NCI-H128 (cell line): ENCODE measurements at regions not wholly inside any gene's neighbourhood (a gene's known extent, or its start where the extent isn't known, plus 50 kb on each side); places are given as distances from the start of the nearest gene placed in this dataset.

ENCODE experiments used
- DNase-seq: peaks from one replicate; lab custom pipeline; 2025; ENCODE audit not compliant: unreplicated experiment; lab: John Stamatoyannopoulos, UW

DNA sequence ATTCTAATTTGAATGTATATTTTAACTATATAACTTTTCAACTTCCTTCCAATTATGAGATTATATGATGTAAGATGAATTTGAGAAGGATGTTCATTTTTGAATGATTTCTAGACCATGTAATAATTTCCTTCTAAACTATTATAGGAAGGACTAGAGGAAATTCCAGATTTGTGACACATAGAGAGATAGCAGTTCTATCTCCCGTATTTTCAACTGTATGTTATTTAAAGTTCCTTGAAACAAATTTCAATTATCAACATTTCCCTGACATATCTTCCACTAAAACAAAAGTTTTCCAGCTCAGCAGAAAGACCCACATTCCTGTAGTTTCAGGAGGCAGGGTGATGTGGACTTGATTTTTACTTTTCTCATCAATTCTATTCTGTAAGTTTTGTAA is 396.7 kb upstream of the C1orf87 start:
- DNase-seq, result no peak

- DNase-seq, result no peak
Measured at GRCh38 chr1:60463786-60464185, 390.2 kb upstream of the C1orf87 start.

- no peak for DNase-seq
Measured at GRCh38 chr1:60463146-60463545, 389.6 kb upstream of the C1orf87 start.

DNA sequence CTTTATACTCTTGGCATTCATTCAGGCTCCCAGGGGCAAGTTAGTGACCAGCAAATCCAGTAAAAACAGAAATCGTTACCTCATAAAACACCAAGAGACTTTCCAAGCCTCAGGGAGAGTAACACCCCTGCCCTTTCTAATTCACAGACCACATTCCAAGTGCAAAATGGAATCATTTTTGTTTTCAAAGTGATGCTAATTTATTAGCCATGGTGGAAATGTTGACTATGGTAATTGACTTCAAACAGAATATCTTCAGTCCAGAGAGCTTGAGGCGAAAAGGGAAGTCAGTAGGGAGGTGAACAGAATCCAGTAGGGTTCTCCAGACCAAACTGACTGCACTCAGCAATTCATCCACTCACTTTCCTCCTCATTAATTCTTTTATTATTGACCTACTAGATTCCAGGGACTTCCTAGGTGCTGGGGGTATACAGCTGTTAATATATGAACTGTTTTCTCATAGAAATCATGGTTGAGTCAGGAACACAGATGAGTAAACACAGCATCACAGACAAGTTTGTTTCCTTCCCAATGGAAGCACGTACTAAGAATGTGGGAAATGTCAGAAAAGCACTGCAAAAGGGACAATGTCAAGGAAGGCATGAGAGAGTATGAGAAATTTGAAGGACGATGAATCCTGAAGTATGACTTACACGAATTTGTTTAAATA is 388.5 kb upstream of the C1orf87 start:
- DNase-seq, result no peak

DNA sequence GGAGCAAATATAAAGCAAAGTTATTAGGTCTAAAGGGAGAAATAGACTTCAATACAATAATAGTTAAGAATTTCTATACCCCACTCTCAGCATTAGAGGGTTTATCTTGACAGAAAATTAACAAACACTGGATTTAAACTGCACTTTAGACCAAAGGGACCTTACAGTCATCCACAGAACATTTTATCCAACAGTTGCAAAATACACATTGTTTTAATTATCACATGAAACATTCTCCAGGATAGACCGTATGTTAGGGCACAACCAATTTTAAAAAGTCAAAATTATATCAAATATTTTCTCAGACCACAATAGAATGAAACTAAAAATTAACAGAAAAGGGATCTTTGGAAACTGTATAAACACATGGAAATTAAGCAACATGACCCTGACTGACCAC is 384.5 kb upstream of the C1orf87 start:
- no peak for DNase-seq

DNA sequence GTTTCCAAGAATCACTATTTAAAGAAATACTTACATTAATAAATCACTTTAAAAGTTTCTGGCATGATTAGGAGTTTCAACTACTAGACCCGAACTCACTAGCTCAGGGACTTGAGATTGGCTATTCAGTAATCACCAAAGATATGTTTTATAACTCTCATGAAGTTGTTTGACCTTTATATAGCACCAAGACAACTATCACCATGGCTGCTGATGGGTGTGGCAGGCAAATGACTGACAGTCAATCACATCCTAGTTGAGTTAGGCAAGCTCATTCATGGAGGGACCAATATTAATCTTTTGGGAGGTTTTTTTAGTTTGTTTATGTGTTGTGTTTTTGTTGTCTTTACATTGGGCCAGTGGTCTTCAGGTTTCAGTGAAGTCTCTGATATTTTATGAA is 376.3 kb upstream of the C1orf87 start:
- no peak for DNase-seq

GRCh38 chr1:60448850-60449249 is 375.3 kb upstream of the C1orf87 start:
- no peak for DNase-seq

DNA sequence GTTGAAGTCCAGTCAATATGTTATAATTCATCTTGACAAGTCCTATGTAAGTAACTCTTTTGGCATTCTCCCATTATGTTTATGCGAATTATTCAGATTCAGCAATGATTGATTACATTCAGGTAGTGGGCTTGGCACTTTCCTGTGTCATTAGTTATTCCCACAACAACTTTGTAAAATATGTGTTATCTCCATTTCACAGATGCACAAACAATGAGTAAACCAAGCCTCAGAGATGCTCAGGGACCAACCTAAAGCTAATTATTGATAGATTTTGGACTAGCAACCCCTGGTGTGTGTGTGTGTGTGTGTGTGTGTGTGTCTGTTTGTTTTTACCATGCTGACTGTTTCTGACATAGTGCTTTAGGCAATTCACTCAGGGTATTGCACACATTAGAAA is 371.1 kb upstream of the C1orf87 start:
- DNase-seq, result no peak

DNA sequence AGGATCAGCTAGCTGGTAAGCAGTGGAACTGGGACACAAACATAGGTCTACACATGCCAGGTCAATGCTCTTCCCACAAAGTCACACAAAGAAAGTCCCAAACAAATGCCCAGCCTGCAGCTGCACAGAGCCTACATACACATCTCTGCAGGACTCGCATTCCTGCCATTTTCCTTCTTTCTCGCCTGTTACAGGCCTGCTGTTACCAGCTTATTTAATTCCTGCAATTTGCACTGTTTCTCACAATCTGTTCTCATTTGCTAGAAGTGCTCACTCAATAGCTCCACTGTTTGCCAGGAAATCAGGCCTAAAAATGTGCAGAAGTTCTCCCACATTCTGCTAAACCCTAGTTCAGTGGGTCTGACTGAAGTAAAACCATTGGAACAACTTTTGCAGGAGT is 362.6 kb upstream of the C1orf87 start:
- no peak for DNase-seq

DNA sequence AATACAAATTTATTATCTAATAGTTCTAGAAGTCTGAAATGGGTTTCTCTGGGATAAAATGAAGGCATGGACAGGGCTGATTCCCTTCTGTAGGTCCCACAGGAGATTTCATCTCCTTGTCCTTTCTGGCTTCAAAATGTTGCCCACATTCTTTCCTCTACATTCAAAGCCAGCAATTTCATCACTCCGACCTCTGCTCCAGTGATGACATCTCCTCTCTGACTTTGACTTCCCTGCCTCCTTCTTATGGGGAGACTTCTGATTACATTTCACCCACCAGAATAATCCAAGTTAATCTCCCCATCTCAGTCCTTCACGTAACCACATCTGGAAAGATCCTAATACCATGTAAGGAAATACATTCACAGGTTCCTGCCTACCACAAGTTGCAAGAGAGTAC is 358.0 kb upstream of the C1orf87 start:
- no peak for DNase-seq

DNA sequence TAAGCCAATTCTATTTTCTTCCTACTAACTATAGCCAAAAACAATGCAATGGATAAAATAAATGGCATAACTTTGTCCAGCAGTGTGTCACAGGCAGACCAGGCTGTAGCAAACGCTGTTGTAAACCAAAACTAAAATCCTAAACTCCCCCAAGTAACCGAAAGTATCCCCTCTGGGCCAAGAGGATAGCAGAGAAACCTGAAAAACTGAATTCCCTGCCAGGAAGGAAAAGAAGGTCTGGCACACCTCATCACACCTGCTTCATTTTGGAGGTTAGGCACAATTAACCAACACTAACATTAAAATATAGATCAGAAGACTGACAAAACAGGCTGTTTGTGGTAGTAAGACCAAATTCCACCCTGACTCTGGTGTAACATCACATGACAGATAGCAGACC is 356.8 kb upstream of the C1orf87 start:
- DNase-seq, result no peak

DNA sequence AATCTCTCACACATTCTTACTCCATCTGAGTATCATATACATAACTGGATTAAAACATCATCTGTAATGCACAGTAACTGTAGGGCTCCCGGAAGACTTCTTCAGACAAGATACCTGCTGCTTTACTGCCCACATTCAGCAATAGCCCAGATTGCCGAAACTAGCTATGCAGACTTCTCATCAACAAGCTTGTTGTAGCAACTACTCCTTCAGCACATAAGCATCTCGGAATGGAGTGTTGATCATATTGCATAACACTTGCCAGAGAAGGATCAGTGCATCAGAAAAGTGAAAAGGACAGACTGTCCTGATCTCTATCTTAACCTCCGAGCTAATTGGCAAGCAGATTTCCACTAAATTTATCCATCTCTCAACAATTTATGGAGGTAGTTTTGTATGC is 354.6 kb upstream of the C1orf87 start:
- peak; percentile 6 for DNase-seq

DNA sequence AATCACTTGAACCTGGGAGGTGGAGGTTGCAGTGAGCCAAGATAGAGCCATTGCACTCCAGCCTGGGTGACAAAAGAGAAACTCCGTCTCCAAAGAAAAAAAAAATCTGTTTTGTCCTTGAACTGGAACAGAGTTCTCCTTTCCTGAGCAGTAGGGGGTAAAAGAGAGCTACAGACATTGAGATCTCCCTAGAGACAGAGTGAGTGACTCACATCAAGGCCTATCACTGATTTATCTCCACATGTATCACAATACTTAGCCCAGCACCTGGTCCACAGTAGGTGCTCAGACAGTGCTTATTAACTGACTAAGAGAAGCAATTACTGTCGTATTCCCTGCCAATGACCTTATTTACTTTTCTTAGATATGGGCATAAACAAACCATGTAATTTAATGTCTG is 354.1 kb upstream of the C1orf87 start:
- no peak for DNase-seq

GRCh38 chr1:60427194-60427593 is 353.6 kb upstream of the C1orf87 start:
- DNase-seq, result no peak

DNA sequence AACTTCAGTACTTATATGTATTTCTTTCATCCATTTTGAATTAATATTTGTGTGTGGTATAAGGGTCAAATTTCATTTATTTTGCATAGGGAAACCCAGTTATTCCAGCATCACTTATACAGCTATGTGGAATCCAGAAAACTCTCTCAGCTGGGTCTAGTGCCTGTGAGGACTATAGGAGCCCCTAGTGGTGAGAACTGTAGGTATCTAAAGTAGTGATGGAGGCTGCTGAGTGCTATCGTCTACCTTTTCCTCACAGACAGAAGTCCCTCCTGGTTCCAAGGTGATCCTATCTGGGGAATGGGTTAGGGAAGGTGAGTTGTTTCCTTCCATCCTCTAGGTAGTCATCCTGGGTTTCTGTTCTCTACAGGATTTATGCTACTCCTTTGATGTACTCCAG is 352.0 kb upstream of the C1orf87 start:
- DNase-seq, result no peak

DNA sequence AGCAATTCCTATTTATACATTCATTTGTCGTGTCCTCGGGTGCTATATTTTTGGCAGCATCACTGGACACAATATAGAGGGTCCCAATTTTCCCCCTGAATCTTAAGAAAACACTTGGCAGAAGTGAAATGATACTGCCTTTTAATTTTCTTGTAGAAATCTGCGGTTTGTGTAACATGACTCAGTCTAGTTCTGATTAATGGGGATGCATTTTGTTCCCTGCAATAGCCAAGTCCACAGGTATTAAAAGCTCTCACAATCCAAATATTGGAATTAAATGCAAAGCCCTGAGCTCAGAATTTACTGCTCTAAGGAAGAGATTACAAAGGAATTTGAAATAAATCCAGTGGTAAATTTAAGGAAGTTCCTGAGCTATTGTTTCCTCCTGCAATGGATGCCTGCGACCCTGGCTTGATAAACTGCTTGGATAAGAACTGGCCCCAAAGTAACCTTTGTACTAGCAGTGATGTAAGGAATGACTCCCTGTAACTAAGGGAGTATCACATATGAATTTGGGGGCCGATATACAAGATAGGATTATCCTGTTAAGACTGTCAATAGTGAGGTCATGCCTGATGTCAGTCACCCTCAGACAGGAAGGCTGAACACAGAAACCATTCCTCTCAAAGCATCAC is 349.7 kb upstream of the C1orf87 start:
- no peak for DNase-seq

- DNase-seq, result no peak
Measured at GRCh38 chr1:60421965-60422364, 348.4 kb upstream of the C1orf87 start.

DNA sequence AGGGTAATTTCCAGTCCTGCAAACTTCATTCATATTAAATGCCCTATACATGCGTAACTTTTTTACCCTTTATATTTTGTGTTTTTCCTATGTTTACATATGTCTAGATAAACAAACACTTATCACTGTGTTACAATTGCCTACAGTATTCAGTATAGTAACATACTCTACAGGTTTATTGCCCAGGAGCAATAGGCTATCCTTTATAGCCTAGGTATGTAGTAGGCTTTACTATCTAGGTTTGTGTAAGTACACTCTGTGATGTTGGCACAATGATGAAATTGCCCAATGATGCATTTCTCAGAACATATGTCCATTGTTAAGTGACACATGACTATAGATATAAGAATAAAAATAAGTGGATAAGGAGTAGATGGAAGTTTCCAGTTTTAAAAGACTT is 345.5 kb upstream of the C1orf87 start:
- no peak for DNase-seq

DNA sequence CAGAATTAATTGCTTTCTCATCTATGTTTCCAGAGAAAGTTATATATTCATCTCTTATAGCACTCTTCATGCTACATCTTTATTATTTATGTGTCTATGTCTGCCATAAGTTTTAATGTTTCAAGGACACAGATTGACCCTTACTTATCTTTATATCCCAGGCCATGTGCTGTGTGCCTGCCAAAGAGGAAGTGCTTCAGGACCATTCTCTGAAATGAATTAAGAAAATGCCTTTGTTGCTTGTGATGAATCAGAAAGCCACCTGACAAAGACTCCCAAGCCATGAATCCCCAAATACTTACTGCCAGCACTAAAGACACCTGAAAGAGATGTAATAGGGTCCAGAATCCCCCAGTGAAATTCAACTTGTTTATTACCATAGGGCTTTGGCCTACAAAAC is 342.1 kb upstream of the C1orf87 start:
- DNase-seq, result no peak

GRCh38 chr1:60413091-60413490 is 339.5 kb upstream of the C1orf87 start:
- no peak for DNase-seq

GRCh38 chr1:60411591-60411990 is 338.0 kb upstream of the C1orf87 start:
- DNase-seq, result no peak

DNA sequence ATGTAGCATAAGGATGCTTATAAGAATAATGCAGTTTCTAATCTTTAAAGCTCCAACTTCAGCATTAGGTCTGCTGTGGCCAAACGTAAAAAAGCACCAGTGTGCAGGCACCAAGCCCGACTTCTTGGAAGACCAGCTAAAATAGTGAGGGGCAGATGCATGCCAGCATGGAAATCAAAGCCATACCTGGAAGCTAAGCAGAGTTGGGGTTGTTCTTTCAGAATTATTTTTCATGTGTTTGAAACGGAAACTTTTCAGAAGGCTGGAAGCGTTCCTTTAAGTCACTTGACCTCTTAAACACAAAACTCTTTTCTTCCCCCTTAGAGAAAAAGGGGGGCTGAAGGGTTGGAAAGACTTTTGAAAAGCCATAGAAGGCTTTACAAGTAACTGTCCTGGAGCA is 329.2 kb upstream of the C1orf87 start:
- DNase-seq, result no peak

GRCh38 chr1:60402216-60402615 is 328.6 kb upstream of the C1orf87 start:
- DNase-seq, result no peak
